ENCODE measurements at regions not wholly inside any gene's neighbourhood (a gene's known extent, or its start where the extent isn't known, plus 50 kb on each side); places are given as distances from the start of the nearest gene placed in this dataset.

DNA sequence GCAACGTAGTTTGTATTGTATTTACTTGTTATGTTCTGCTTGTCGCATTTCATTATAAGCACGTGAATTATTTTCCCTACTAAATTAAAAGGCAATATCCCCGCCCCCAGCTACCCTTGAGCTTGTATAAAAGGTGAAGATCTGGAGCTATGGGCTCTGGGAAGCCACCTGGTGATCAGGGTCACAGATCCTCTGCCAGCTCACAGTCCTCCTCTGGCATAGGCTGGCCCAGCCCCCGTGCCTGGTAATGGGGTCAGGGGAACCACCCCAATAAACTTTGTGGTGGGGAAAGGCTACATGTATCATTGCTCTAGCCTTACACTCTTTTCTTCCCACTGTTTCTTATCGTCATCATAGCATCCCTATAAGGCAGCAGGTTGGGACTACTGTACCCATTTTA lies 190.2 kb upstream of the TSHZ3 start:
- TF ChIP-seq, protein P1, sequence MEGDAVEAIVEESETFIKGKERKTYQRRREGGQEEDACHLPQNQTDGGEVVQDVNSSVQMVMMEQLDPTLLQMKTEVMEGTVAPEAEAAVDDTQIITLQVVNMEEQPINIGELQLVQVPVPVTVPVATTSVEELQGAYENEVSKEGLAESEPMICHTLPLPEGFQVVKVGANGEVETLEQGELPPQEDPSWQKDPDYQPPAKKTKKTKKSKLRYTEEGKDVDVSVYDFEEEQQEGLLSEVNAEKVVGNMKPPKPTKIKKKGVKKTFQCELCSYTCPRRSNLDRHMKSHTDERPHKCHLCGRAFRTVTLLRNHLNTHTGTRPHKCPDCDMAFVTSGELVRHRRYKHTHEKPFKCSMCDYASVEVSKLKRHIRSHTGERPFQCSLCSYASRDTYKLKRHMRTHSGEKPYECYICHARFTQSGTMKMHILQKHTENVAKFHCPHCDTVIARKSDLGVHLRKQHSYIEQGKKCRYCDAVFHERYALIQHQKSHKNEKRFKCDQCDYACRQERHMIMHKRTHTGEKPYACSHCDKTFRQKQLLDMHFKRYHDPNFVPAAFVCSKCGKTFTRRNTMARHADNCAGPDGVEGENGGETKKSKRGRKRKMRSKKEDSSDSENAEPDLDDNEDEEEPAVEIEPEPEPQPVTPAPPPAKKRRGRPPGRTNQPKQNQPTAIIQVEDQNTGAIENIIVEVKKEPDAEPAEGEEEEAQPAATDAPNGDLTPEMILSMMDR (conservative IDR thresholded peaks at IDR 0.05; ENCODE audit: low read length) = no peak
- TF ChIP-seq EZH2phosphoT487 (IDR thresholded peaks at IDR 0.05; ENCODE audit: borderline replicate concordance, low read depth, low read length) = no peak
